H9 (cell line): ENCODE measurements at regions not wholly inside any gene's neighbourhood (a gene's known extent, or its start where the extent isn't known, plus 50 kb on each side); places are given as distances from the start of the nearest gene placed in this dataset.
A peak's percentile ranks its signal among the peaks of the same experiment; 100 is the strongest.

Experiments used
- DNase-seq: peaks from one replicate; pipeline ENCODE4 v3.0.0-alpha.2; 2017
- H2AFZ ChIP-seq: one replicate; pipeline ENCODE4 v1.6.1; 2013; ENCODE audit warnings: mild to moderate bottlenecking, low read length, control low read depth, moderate library complexity
- H2AK5ac ChIP-seq: 2 replicates; pipeline ENCODE4 v1.6.1; 2013; ENCODE audit warnings: low read length, control low read depth, mixed read lengths; ENCODE audit not compliant: insufficient read length
- H2BK120ac ChIP-seq: one replicate; pipeline ENCODE4 v1.6.1; 2013; ENCODE audit warnings: low read depth, mild to moderate bottlenecking, low read length, control low read depth, inconsistent platforms; ENCODE audit not compliant: poor library complexity, severe bottlenecking
- H2BK12ac ChIP-seq: 2 replicates; pipeline ENCODE4 v1.6.1; 2013; ENCODE audit warnings: low read length, control low read depth, mixed read lengths, low read depth; ENCODE audit not compliant: insufficient read length
- H2BK15ac ChIP-seq: 2 replicates; pipeline ENCODE4 v1.6.1; 2013; ENCODE audit warnings: low read depth, low read length, control low read depth
- H2BK20ac ChIP-seq: one replicate; pipeline ENCODE4 v1.6.1; 2013; ENCODE audit warnings: low read depth, mild to moderate bottlenecking, low read length, control low read depth, inconsistent platforms; ENCODE audit not compliant: poor library complexity, severe bottlenecking
- H2BK5ac ChIP-seq: 2 replicates; pipeline ENCODE4 v1.6.1; 2013; ENCODE audit warnings: low read length, control low read depth, mixed read lengths; ENCODE audit not compliant: insufficient read length
- H3K14ac ChIP-seq: 2 replicates; pipeline ENCODE4 v1.6.1; 2013; ENCODE audit warnings: low read length, control low read depth; ENCODE audit not compliant: insufficient read depth
- H3K18ac ChIP-seq: 2 replicates; pipeline ENCODE4 v1.6.1; 2013; ENCODE audit warnings: low read depth, mild to moderate bottlenecking, mixed read lengths, low read length, control low read depth; ENCODE audit not compliant: insufficient read length
- H3K23ac ChIP-seq: 2 replicates; pipeline ENCODE4 v1.6.1; 2013; ENCODE audit warnings: low read length, control low read depth, mixed read lengths, low read depth; ENCODE audit not compliant: insufficient read length
- H3K23me2 ChIP-seq: 2 replicates; pipeline ENCODE4 v1.6.1; 2013; ENCODE audit warnings: low read depth, mild to moderate bottlenecking, mixed read lengths, low read length, control low read depth; ENCODE audit not compliant: insufficient read length, poor library complexity, severe bottlenecking
- H3K27ac ChIP-seq: 2 replicates; pipeline ENCODE4 v1.5.1; 2013; ENCODE audit warnings: low read length, control low read depth, mixed read lengths, low read depth; ENCODE audit not compliant: insufficient read length
- H3K27me3 ChIP-seq: 2 replicates; pipeline ENCODE4 v1.6.1; 2013; ENCODE audit warnings: low read length, control low read depth, inconsistent platforms; ENCODE audit not compliant: insufficient read depth
- H3K4ac ChIP-seq: 2 replicates; pipeline ENCODE4 v1.6.1; 2013; ENCODE audit warnings: low read depth, mild to moderate bottlenecking, control low read depth, inconsistent platforms, low read length, moderate library complexity
- H3K4me1 ChIP-seq: 2 replicates; pipeline ENCODE4 v1.6.1; 2013; ENCODE audit warnings: low read length, control low read depth, inconsistent platforms; ENCODE audit not compliant: insufficient read depth
- H3K4me2 ChIP-seq: 2 replicates; pipeline ENCODE4 v1.6.1; 2013; ENCODE audit warnings: low read length, control low read depth, mixed read lengths; ENCODE audit not compliant: insufficient read length, insufficient read depth
- H3K56ac ChIP-seq: 2 replicates; pipeline ENCODE4 v1.6.1; 2013; ENCODE audit warnings: low read depth, mild to moderate bottlenecking, mixed read lengths, low read length, control low read depth; ENCODE audit not compliant: insufficient read length
- H3K79me1 ChIP-seq: 2 replicates; pipeline ENCODE4 v1.6.1; 2013; ENCODE audit warnings: low read depth, mild to moderate bottlenecking, moderate library complexity, low read length, control low read depth, inconsistent platforms; ENCODE audit not compliant: insufficient read depth, poor library complexity, severe bottlenecking
- H3K79me2 ChIP-seq: 2 replicates; pipeline ENCODE4 v1.6.1; 2013; ENCODE audit warnings: low read length, control low read depth, inconsistent platforms; ENCODE audit not compliant: insufficient read depth
- H3K9ac ChIP-seq: 2 replicates; pipeline ENCODE4 v1.6.1; 2013; ENCODE audit warnings: low read length, control low read depth, mixed read lengths; ENCODE audit not compliant: insufficient read length; ENCODE audit errors: extremely low read depth
- H3K9me3 ChIP-seq: one replicate; pipeline ENCODE4 v1.6.1; 2013; ENCODE audit warnings: low read depth, low read length, inconsistent platforms; ENCODE audit not compliant: control insufficient read depth
- H3T11ph ChIP-seq: one replicate; pipeline ENCODE4 v1.6.1; 2013; ENCODE audit warnings: mild to moderate bottlenecking, low read length, control low read depth, inconsistent platforms
- H4K20me1 ChIP-seq: one replicate; pipeline ENCODE4 v1.6.1; 2013; ENCODE audit not compliant: control insufficient read depth, insufficient read length, insufficient read depth
- H4K5ac ChIP-seq: 2 replicates; pipeline ENCODE4 v1.6.1; 2013; ENCODE audit warnings: low read depth, mild to moderate bottlenecking, mixed read lengths, low read length, control low read depth; ENCODE audit not compliant: insufficient read length
- H4K8ac ChIP-seq: replicated peaks from 2 replicates; pipeline ENCODE4 v1.6.1; 2013; ENCODE audit warnings: low read length, control low read depth, mixed read lengths, low read depth; ENCODE audit not compliant: insufficient read length
- H4K91ac ChIP-seq: 2 replicates; pipeline ENCODE4 v1.6.1; 2013; ENCODE audit warnings: low read depth, mild to moderate bottlenecking, moderate library complexity, mixed read lengths, low read length, control low read depth; ENCODE audit not compliant: insufficient read length
- H3K27ac Mint-ChIP-seq, 3 experiments: 2 replicates in 2 of 3; 3 replicates in 1 of 3; pipeline ENCODE4 v1.8.0; 2020 to 2021; ENCODE audit warnings: mixed read lengths in 3 of 3, mild to moderate bottlenecking in 1 of 3, moderate library complexity in 1 of 3
- H3K27me3 Mint-ChIP-seq: 2 replicates; pipeline ENCODE4 v1.8.0; 2021; ENCODE audit warnings: low read depth, mild to moderate bottlenecking, moderate library complexity, mixed read lengths
- H3K36me3 Mint-ChIP-seq, 3 experiments: 2 replicates in 2 of 3; 3 replicates in 1 of 3; pipeline ENCODE4 v1.8.0; 2020 to 2021; ENCODE audit warnings: low read depth in 3 of 3, mixed read lengths in 3 of 3; ENCODE audit not compliant: insufficient read depth in 1 of 3
- H3K4me1 Mint-ChIP-seq, 2 experiments: 2 replicates each; pipeline ENCODE4 v1.8.0; 2020; ENCODE audit warnings: mixed read lengths in 2 of 2
- H3K4me3 Mint-ChIP-seq, 2 experiments: 2 replicates in 1 of 2; 3 replicates in 1 of 2; pipeline ENCODE4 v1.8.0; 2020 to 2021; ENCODE audit warnings: mild to moderate bottlenecking in 2 of 2, mixed read lengths in 2 of 2, moderate library complexity in 1 of 2
- H3K9me3 Mint-ChIP-seq, 2 experiments: 2 replicates in 1 of 2; 3 replicates in 1 of 2; pipeline ENCODE4 v1.8.0; 2020; ENCODE audit warnings: mild to moderate bottlenecking in 2 of 2, mixed read lengths in 2 of 2, moderate library complexity in 1 of 2
- WGBS: extraction: QIAGEN DNeasy Blood & Tissue Kit; methylation state at CpG from one replicate; pipeline ENCODE4 v1.1.7; 2013; ENCODE audit warnings: missing lambda C conversion rate, low lambda C conversion rate, mixed read lengths; ENCODE audit not compliant: insufficient read length; ENCODE audit errors: extremely low coverage; 5-methylcytosine and 5-hydroxymethylcytosine counted together
- TF ChIP-seq, protein P1 (sequence below): fragments of 200-600 bp; sonication (generic); conservative IDR thresholded peaks from 3 replicates; pipeline ENCODE4 v1.8.0; 2021; ENCODE audit warnings: antibody characterized with exemption, mild to moderate bottlenecking

DNA sequence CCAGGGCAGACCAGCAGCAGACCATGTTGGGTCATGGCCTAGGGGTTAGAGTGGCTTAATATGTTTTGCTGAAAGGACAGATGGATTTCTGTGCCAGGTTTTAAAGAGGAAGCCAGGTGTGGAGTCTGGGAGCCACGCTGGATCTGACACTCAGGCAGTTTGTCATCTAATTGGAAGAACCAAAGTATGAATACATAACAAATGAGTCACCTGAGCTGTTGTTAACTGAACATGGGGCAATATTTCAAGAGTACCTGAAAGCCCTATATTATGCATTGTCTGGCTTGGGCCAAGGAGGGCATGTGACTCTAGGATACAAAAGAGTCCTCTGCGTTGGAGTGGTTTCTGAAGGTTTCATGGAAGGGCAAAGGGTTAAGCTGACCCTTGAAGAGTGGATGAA, 70.6 kb downstream of the LMO4 start:
- no peak overlapping the region for H2BK15ac ChIP-seq
- no peak overlapping the region for H3K4ac ChIP-seq
- TF ChIP-seq, protein P1, sequence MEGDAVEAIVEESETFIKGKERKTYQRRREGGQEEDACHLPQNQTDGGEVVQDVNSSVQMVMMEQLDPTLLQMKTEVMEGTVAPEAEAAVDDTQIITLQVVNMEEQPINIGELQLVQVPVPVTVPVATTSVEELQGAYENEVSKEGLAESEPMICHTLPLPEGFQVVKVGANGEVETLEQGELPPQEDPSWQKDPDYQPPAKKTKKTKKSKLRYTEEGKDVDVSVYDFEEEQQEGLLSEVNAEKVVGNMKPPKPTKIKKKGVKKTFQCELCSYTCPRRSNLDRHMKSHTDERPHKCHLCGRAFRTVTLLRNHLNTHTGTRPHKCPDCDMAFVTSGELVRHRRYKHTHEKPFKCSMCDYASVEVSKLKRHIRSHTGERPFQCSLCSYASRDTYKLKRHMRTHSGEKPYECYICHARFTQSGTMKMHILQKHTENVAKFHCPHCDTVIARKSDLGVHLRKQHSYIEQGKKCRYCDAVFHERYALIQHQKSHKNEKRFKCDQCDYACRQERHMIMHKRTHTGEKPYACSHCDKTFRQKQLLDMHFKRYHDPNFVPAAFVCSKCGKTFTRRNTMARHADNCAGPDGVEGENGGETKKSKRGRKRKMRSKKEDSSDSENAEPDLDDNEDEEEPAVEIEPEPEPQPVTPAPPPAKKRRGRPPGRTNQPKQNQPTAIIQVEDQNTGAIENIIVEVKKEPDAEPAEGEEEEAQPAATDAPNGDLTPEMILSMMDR: no peak
- H3K79me2 ChIP-seq: no peaks in the 10 kb centered on the region
- no peaks in the 10 kb centered on the region for H3K79me1 ChIP-seq
- no peak overlapping the region for H3K4me3 Mint-ChIP-seq
- H3K27me3 ChIP-seq: no peaks in the 10 kb centered on the region
- H4K20me1 ChIP-seq: no peaks in the 10 kb centered on the region
- peak overlapping the region in 1 of 3 experiments; percentile 17; a peak in 1 of 7 replicates for H3K27ac Mint-ChIP-seq
- H3K23ac ChIP-seq: no peak overlapping the region
- H3K36me3 Mint-ChIP-seq: no peaks in the 10 kb centered on the region
- H3K18ac ChIP-seq: no peak overlapping the region
- no peak overlapping the region for H2BK120ac ChIP-seq
- H3K27ac ChIP-seq: no peak overlapping the region
- H2BK5ac ChIP-seq: no peak overlapping the region
- H2BK12ac ChIP-seq: no peak overlapping the region
- H2AK5ac ChIP-seq: no peak overlapping the region
- no peak overlapping the region for H4K91ac ChIP-seq
- H4K5ac ChIP-seq: no peak overlapping the region
- no peak overlapping the region for H3K9ac ChIP-seq
- H3K9me3 ChIP-seq: no peaks in the 10 kb centered on the region
- no peaks in the 10 kb centered on the region for H3K23me2 ChIP-seq
- H3K4me2 ChIP-seq: no peak overlapping the region
- DNase-seq: no peak
- WGBS: no CpG with 5 or more reads among the region's 2 CpGs
- no peak overlapping the region for H3K56ac ChIP-seq
- no peak overlapping the region for H2BK20ac ChIP-seq
- peaks cover 0 to 4% of the 10 kb centered on the region in 2 experiments; a peak in 2 of 4 replicates for H3K4me1 Mint-ChIP-seq
- no peak overlapping the region for H3T11ph ChIP-seq
- no peaks in the 10 kb centered on the region for H3K27me3 Mint-ChIP-seq
- H3K14ac ChIP-seq: no peak overlapping the region; the same call in 1 of the 2 replicates
- H3K9me3 Mint-ChIP-seq: no peaks in the 10 kb centered on the region
- H2AFZ ChIP-seq: no peak overlapping the region
- H3K4me1 ChIP-seq: no peaks in the 10 kb centered on the region
- H4K8ac ChIP-seq: no peak overlapping the region
